ENCODE measurements at regions not wholly inside any gene's neighbourhood (a gene's known extent, or its start where the extent isn't known, plus 50 kb on each side); places are given as distances from the start of the nearest gene placed in this dataset.

DNA sequence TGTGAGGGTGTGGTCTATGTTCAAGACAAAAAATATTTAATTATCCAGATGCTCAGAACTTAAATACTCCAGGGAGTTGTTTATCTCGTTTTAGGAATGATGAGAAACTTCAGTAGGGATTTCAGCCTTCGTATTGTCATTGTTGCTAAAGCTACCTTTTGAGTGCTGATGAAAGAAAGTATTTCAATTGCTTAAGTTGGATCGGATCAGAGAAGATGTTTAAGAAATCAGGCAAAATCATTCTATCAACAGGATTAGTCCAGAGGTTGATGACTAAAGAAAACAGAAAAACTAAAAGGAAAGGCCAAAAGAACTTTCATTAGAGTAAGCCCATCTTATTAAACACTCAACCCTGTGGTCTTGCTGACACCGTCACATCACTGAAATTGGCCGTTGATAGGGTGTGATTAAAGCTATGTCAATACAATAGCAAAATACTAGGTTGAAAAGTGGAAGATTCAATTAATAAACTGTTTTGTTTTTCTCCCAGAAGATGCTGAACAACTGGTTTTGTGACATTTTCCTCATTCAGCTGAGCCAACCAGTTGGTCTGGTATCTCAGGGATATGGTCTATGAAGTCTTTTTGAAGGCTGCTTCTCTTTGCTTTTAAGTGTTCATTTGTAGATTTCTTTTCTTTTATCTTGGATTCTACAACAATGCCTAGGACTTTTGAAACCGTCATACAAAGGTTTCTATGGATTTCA lies 551.7 kb downstream of the SLC4A3 start:
- no peak overlapping the region for H3K4me3 ChIP-seq (ENCODE audit: low read length)

DNA sequence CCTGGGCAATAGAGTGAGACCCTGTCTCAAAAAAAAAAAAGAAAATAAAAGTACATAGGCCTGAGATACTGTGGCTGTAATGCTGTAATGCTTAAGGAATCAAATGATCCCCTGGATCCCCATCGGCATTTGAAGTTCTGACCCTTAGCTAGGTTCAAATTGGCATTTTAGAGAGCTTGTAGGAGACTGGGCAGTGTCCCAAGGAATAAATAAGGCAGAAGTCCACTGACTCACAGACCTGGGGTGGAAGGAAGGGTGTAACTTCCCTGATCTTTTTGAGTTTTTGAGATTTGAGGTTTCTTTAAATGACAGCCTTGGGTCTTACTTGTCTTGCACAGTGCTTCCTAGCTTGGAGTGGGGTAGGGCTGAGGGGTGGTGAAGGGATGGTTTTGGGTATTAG lies 553.7 kb downstream of the SLC4A3 start:
- TF ChIP-seq, protein P1, sequence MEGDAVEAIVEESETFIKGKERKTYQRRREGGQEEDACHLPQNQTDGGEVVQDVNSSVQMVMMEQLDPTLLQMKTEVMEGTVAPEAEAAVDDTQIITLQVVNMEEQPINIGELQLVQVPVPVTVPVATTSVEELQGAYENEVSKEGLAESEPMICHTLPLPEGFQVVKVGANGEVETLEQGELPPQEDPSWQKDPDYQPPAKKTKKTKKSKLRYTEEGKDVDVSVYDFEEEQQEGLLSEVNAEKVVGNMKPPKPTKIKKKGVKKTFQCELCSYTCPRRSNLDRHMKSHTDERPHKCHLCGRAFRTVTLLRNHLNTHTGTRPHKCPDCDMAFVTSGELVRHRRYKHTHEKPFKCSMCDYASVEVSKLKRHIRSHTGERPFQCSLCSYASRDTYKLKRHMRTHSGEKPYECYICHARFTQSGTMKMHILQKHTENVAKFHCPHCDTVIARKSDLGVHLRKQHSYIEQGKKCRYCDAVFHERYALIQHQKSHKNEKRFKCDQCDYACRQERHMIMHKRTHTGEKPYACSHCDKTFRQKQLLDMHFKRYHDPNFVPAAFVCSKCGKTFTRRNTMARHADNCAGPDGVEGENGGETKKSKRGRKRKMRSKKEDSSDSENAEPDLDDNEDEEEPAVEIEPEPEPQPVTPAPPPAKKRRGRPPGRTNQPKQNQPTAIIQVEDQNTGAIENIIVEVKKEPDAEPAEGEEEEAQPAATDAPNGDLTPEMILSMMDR (conservative IDR thresholded peaks at IDR 0.05; ENCODE audit: low read depth, low read length): no peak
- no peak for DNase-seq (ENCODE audit: low read depth)
- no peak overlapping the region for H3K4me3 ChIP-seq (ENCODE audit: low read length)

More for the DNA sequence above, 551.7 kb downstream of the SLC4A3 start:
- TF ChIP-seq, protein P1 (conservative IDR thresholded peaks at IDR 0.05; ENCODE audit: low read depth, low read length): no peak
- DNase-seq (ENCODE audit: low read depth): no peak

DNA sequence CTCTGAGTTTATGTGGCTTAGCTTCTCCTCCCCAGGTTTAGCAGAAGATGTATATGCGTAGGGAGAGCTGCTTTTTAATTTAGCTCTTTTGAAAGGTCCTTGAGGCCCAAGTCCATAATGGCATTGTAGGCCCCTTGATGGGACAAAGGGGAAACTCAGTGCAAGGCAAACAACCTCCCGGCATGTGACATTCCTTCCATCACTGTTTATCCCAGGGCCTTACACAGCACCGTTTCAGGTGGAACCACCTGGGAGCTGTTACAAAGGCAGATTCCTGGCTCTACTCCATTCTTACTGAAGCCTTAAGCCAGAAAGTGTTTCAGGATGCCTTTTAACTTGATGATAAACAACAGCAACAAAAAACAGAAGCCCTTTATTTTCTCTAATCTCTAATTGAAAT lies 555.4 kb downstream of the SLC4A3 start:
- no peak overlapping the region for H3K4me3 ChIP-seq (ENCODE audit: low read length)
- TF ChIP-seq, protein P1 (conservative IDR thresholded peaks at IDR 0.05; ENCODE audit: low read depth, low read length): no peak
- DNase-seq (ENCODE audit: low read depth): no peak

DNA sequence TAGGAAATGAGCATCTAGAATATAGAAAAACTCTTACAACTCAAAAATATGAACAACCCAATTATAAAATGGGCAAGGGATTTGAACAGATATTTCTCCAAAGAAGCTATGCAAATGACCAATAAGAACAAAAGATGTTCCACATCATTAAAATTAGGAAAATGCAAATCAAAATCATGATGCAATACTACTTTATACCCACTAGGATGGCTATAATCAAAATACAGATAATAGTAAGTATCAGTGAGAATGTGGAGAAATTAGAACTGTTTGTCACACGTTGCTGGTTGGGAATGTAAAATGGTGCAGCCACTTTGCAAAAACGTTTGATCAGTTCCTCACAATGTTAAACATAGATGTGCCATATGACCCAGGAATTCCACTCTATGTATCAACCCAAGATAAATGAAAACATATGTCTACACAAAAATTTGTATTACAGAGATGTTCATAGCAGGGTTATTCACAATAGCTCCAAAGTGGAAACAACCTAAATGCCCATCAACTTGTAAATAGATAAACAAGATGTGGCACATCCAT lies 558.4 kb downstream of the SLC4A3 start:
- H3K4me3 ChIP-seq (ENCODE audit: low read length): no peak overlapping the region
- TF ChIP-seq, protein P1 (conservative IDR thresholded peaks at IDR 0.05; ENCODE audit: low read depth, low read length): no peak
- no peak for DNase-seq (ENCODE audit: low read depth)

DNA sequence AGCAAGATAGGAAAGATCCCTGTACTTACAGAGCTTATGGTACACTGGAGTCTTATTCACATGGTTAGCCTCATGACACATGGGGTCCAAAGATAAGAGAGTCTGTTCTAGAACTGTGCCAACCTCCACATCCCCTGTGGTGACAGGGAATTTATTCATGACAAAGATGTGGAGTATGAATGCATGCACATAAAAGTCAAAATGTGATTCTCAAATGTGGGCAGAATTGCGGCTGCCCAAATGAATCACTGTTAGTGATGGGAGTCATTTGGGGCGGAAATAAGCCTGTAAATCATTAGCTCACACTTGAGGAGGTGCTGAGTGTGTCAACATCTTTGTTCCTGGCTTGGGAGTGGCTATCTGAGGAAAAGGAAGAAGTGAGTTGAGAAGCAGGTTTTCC lies 560.6 kb downstream of the SLC4A3 start:
- TF ChIP-seq, protein P1 (conservative IDR thresholded peaks at IDR 0.05; ENCODE audit: low read depth, low read length): no peak
- DNase-seq (ENCODE audit: low read depth): no peak
- no peak overlapping the region for H3K4me3 ChIP-seq (ENCODE audit: low read length)

DNA sequence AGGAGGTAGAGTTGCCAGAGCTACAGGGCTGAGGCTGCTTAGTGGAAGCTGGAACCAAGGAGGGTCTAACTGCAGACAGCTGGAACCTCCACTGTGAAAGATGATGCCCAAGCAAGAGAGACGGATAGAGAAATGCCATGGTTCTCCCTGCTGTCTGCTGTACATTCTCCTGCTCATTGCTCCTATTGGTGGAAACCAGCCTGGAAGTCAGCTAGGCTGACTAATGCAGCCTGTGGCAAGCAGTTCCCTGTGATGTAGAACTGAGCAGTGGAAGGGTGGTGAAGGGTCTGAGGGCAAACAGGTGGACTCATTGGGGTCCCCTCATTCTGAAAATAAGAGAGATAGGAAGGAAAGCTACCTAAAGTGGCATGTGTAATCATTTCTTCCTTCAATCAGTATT lies 563.6 kb downstream of the SLC4A3 start:
- TF ChIP-seq, protein P1 (conservative IDR thresholded peaks at IDR 0.05; ENCODE audit: low read depth, low read length): no peak
- no peak for DNase-seq (ENCODE audit: low read depth)
- no peak overlapping the region for H3K4me3 ChIP-seq (ENCODE audit: low read length)

DNA sequence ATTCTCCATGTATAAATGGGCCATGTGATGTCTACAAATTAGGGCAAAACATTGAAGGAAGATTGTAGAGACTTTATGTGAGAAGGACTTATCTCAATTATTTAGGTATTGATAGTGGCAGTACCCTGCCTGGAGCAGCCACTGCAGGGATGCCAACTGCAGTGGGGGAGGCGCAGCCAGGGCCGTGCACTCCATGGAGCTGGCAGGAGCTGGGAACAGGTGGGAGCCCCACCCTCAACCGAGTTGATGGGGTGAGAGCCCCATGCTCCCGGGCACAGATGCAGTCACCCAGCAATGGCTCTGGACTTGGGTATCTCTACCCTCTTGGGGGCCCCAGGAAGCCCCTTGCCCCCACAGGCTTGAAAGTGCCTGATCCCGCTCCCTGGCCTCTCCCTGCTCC lies 564.3 kb downstream of the SLC4A3 start:
- DNase-seq (ENCODE audit: low read depth): no peak
- H3K4me3 ChIP-seq (ENCODE audit: low read length): no peak overlapping the region
- TF ChIP-seq, protein P1 (conservative IDR thresholded peaks at IDR 0.05; ENCODE audit: low read depth, low read length): no peak
